PFSK-1 (cell line): ENCODE measurements at regions not wholly inside any gene's neighbourhood (a gene's known extent, or its start where the extent isn't known, plus 50 kb on each side); places are given as distances from the start of the nearest gene placed in this dataset.

Experiments
- FOXP2 ChIP-seq: optimal IDR thresholded peaks from 2 replicates; pipeline ENCODE3; 2011; ENCODE audit warnings: borderline replicate concordance, control low read depth, inconsistent platforms; ENCODE audit not compliant: insufficient read depth; ENCODE audit errors: extremely low read length, extremely low read depth
- POLR2AphosphoS5 ChIP-seq: IDR thresholded peaks from 2 replicates; pipeline ENCODE4 v1.6.1; 2012; ENCODE audit warnings: low read depth, mild to moderate bottlenecking, control low read depth, low read length, moderate library complexity
- REST ChIP-seq, 2 experiments: IDR thresholded peaks; 2 replicates each; pipeline versions ENCODE4 v1.6.1 to v1.8.0; 2011 to 2012; ENCODE audit warnings: low read depth in 2 of 2, low read length in 2 of 2, control low read depth in 1 of 2, inconsistent platforms in 1 of 2, mild to moderate bottlenecking in 1 of 2, moderate library complexity in 1 of 2; ENCODE audit not compliant: insufficient read depth in 1 of 2
- SIN3A ChIP-seq: IDR thresholded peaks from 2 replicates; pipeline ENCODE4 v1.6.1; 2012; ENCODE audit warnings: mild to moderate bottlenecking, low read length, moderate library complexity, borderline replicate concordance; ENCODE audit not compliant: insufficient read depth
- TAF1 ChIP-seq: IDR thresholded peaks from 2 replicates; pipeline ENCODE4 v1.6.1; 2012; ENCODE audit warnings: low read length, control low read depth, borderline replicate concordance; ENCODE audit not compliant: insufficient read depth

GRCh38 chr21:16322454-16322853 lies 592.7 kb downstream of the USP25 start:
- no peak for TF ChIP-seq REST (IDR thresholded peaks at IDR 0.05; ENCODE audit: insufficient read depth in 1 of 2, low read depth in 2 of 2, low read length in 2 of 2)
- no peak for TF ChIP-seq POLR2AphosphoS5
- TF ChIP-seq SIN3A: no peak
- TF ChIP-seq TAF1: no peak
- TF ChIP-seq FOXP2: no peak
